ENCODE measurements at regions not wholly inside any gene's neighbourhood (a gene's known extent, or its start where the extent isn't known, plus 50 kb on each side); places are given as distances from the start of the nearest gene placed in this dataset.

DNA sequence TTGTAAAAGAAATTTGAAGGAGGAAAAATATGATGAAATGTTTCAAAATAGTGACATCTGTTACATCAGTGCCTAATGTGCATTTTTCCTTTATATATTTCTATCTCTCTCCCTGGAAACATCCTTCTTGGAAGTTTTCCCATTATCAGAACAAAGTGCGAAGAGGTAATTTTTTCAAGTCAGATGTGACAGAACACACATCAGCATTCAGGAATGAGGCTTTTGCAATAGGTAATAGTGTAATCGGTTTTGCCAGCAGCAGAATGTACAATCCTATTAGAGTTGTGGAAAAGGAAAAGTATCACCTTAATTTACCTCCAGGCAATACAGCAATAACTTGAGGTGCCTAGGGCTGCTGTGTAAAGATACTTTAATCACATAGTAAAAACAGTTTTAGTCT lies 275.8 kb downstream of the FAT3 start:
- DNase-seq = no peak
- Histone ChIP-seq H3K4me3 (ENCODE audit: low read length) (no peak overlapping the region), H3K27me3 (ENCODE audit: control insufficient read depth, insufficient read depth, low read length) (no peaks in the 10 kb centered on the region), H3K9me3 (ENCODE audit: control insufficient read depth, low read depth, low read length) (no peaks in the 10 kb centered on the region), H3K4me1 (ENCODE audit: control insufficient read depth, insufficient read depth, low read length) (no peaks in the 10 kb centered on the region), H3K36me3 (ENCODE audit: control insufficient read depth, insufficient read depth, low read length) (no peaks in the 10 kb centered on the region), H3K27ac (ENCODE audit: low read length) (no peak overlapping the region)
- WGBS (ENCODE audit: insufficient coverage, low lambda C conversion rate) = 100% methylated on average over 1 of the region's 2 CpGs

DNA sequence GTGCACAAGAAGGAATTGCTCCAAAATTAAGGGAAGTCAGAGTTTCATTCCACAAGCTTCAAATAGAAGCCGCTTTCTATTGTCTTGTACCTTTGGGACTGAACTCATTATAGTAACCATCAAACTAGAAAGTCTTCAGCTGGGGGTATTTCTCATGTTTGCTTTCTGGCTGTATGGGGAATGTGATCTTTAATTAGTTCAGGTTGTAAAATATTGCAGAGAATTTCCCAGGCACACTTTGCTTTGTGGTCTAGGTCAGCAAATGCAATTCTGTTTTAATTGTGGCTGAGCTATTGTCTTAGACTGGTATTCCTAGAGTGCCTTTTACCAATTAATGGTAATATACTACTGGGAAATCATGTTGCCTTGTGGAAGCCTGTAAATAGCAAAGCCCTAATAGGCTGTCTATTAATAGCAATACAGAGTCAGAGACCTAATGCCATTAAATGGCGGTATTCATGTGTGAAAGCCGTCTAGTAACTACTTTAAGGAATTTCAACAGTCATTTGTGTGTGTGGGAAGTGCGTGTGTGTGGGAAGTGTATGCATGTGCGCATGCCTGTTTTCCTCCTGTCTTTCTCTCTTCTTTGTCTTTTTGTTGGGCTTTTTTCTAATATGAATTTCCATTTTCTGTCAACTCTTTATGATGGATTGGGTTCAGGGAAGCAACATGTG lies 276.6 kb downstream of the FAT3 start:
- no peaks in the 10 kb centered on the region for H3K4me1 ChIP-seq (ENCODE audit: control insufficient read depth, insufficient read depth, low read length)
- no peaks in the 10 kb centered on the region for H3K9me3 ChIP-seq (ENCODE audit: control insufficient read depth, low read depth, low read length)
- H3K4me3 ChIP-seq (ENCODE audit: low read length) = no peak overlapping the region
- no peaks in the 10 kb centered on the region for H3K36me3 ChIP-seq (ENCODE audit: control insufficient read depth, insufficient read depth, low read length)
- 100% methylated on average over 1 of the region's 5 CpGs for WGBS (ENCODE audit: insufficient coverage, low lambda C conversion rate)
- DNase-seq = no peak
- no peaks in the 10 kb centered on the region for H3K27me3 ChIP-seq (ENCODE audit: control insufficient read depth, insufficient read depth, low read length)
- no peak overlapping the region for H3K27ac ChIP-seq (ENCODE audit: low read length)

DNA sequence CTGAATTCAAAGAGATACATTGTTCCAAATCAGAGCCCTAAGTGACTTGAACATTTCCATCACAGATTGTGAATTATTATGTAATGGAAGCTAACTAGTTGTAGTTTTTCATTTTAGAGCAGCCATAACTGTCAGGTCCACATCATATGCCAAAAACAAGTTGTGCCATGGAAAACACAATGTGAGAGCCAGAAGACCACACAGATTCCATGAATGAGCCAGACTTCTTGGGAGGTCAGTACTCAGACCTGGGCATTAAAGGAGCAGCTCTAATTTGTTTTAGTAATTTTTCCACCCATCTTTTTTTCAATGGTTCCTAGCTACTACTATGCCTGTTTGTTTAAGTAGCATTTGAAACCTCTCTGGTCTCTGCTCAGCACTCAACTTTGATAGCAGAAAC lies 279.4 kb downstream of the FAT3 start:
- no peaks in the 10 kb centered on the region for H3K9me3 ChIP-seq (ENCODE audit: control insufficient read depth, low read depth, low read length)
- H3K27ac ChIP-seq (ENCODE audit: low read length) = no peak overlapping the region
- no peaks in the 10 kb centered on the region for H3K4me1 ChIP-seq (ENCODE audit: control insufficient read depth, insufficient read depth, low read length)
- DNase-seq = no peak
- H3K36me3 ChIP-seq (ENCODE audit: control insufficient read depth, insufficient read depth, low read length) = no peaks in the 10 kb centered on the region
- no peak overlapping the region for H3K4me3 ChIP-seq (ENCODE audit: low read length)
- no peaks in the 10 kb centered on the region for H3K27me3 ChIP-seq (ENCODE audit: control insufficient read depth, insufficient read depth, low read length)

DNA sequence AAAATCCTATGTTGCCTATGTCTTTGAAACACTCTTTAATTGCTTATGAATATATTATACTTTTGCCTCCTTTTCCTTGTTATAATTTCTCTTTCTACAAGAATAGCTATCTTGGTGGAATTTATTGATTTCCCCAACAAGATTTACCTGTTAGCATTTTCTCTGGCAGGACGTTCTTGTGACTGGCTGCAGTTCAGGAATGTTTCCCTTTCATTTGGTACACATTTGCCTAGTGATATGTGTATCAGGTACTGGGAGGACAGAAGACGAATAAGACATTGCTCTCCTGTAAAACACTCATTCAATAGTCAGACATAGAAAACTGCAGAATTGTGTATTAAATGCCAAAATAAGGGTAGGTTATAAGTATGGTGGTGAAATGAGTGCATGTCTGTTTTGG lies 279.9 kb downstream of the FAT3 start:
- Histone ChIP-seq H3K4me1 (ENCODE audit: control insufficient read depth, insufficient read depth, low read length) (no peaks in the 10 kb centered on the region), H3K4me3 (ENCODE audit: low read length) (no peak overlapping the region), H3K27ac (ENCODE audit: low read length) (no peak overlapping the region), H3K9me3 (ENCODE audit: control insufficient read depth, low read depth, low read length) (no peaks in the 10 kb centered on the region), H3K36me3 (ENCODE audit: control insufficient read depth, insufficient read depth, low read length) (no peaks in the 10 kb centered on the region), H3K27me3 (ENCODE audit: control insufficient read depth, insufficient read depth, low read length) (no peaks in the 10 kb centered on the region)
- 57% methylated on average over 1 of the region's 2 CpGs for WGBS (ENCODE audit: insufficient coverage, low lambda C conversion rate)
- no peak for DNase-seq

DNA sequence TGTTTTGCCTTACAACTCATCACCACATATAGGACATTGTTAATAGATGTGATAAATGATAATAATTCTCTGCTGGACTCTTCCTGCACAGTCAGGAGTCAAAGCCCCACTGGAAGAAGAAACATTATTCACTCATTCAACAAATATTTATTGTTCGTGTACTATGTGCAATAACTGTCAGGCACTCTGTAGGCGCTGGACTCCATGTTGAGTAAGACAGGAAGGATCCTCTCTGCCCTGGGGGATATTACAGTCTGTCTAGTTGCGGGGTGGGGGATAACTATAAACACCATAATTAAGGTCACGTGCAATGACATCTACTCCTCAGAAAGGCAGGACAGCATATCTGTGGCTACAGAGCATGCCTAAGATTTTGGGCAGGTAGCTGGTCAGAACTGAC lies 281.1 kb downstream of the FAT3 start:
- H3K4me3 ChIP-seq (ENCODE audit: low read length) = no peak overlapping the region
- WGBS (ENCODE audit: insufficient coverage, low lambda C conversion rate) = no CpG with 5 or more reads among the region's 4 CpGs
- no peaks in the 10 kb centered on the region for H3K9me3 ChIP-seq (ENCODE audit: control insufficient read depth, low read depth, low read length)
- no peaks in the 10 kb centered on the region for H3K27me3 ChIP-seq (ENCODE audit: control insufficient read depth, insufficient read depth, low read length)
- DNase-seq = no peak
- no peaks in the 10 kb centered on the region for H3K4me1 ChIP-seq (ENCODE audit: control insufficient read depth, insufficient read depth, low read length)
- no peak overlapping the region for H3K27ac ChIP-seq (ENCODE audit: low read length)
- no peaks in the 10 kb centered on the region for H3K36me3 ChIP-seq (ENCODE audit: control insufficient read depth, insufficient read depth, low read length)

DNA sequence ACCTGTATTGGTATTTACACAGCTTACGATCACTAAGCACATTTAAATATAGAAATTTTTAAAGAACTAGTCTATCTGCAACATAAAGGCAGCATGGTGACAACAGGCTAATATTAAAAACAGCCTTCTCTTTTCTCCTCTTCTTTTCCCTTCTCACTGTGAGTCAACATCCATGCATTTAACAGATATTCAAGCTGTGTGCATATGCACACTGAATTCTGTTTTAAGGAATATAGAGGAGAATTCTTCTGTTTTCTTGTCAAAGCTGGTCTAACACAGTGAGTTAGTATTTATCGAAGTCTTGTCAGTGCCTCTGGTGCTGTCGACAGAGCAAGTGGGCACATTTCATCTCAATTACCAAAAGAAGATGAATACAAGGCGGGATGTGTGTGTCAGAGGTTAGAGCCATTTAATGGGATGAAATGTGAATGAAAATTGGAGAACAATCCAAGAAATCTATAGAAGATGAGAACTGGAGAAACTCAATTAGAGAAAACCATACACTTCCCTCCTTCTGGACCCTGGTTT lies 282.3 kb downstream of the FAT3 start:
- no CpG with 5 or more reads among the region's 4 CpGs for WGBS (ENCODE audit: insufficient coverage, low lambda C conversion rate)
- H3K36me3 ChIP-seq (ENCODE audit: control insufficient read depth, insufficient read depth, low read length) = no peaks in the 10 kb centered on the region
- no peak overlapping the region for H3K4me3 ChIP-seq (ENCODE audit: low read length)
- no peaks in the 10 kb centered on the region for H3K4me1 ChIP-seq (ENCODE audit: control insufficient read depth, insufficient read depth, low read length)
- H3K27ac ChIP-seq (ENCODE audit: low read length) = no peak overlapping the region
- H3K27me3 ChIP-seq (ENCODE audit: control insufficient read depth, insufficient read depth, low read length) = no peaks in the 10 kb centered on the region
- H3K9me3 ChIP-seq (ENCODE audit: control insufficient read depth, low read depth, low read length) = no peaks in the 10 kb centered on the region
- DNase-seq = no peak

DNA sequence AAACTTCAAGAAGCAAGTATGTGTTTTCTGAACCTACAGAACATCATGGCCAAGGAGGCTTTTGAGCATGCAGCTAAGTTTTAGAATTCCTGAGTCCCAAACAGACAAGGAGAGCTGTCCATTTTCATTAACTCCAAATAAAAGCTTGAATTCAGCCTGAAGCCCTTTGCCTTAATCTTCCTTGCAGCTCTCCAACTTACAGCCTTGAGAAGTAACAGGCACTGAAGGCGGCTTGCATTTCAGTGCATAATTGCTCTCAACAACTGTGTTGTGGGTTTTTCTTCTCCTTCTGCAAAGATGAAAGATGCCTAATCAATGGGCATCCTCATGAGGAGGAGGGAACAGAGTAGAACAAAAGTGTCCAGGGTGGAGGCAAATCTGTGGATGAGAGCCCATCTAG lies 286.0 kb downstream of the FAT3 start:
- H3K27me3 ChIP-seq (ENCODE audit: control insufficient read depth, insufficient read depth, low read length) = no peaks in the 10 kb centered on the region
- no peaks in the 10 kb centered on the region for H3K9me3 ChIP-seq (ENCODE audit: control insufficient read depth, low read depth, low read length)
- no peak overlapping the region for H3K27ac ChIP-seq (ENCODE audit: low read length)
- no peaks in the 10 kb centered on the region for H3K4me1 ChIP-seq (ENCODE audit: control insufficient read depth, insufficient read depth, low read length)
- no peaks in the 10 kb centered on the region for H3K36me3 ChIP-seq (ENCODE audit: control insufficient read depth, insufficient read depth, low read length)
- H3K4me3 ChIP-seq (ENCODE audit: low read length) = no peak overlapping the region
- DNase-seq = no peak
- WGBS (ENCODE audit: insufficient coverage, low lambda C conversion rate) = no CpG with 5 or more reads among the region's 1 CpG

DNA sequence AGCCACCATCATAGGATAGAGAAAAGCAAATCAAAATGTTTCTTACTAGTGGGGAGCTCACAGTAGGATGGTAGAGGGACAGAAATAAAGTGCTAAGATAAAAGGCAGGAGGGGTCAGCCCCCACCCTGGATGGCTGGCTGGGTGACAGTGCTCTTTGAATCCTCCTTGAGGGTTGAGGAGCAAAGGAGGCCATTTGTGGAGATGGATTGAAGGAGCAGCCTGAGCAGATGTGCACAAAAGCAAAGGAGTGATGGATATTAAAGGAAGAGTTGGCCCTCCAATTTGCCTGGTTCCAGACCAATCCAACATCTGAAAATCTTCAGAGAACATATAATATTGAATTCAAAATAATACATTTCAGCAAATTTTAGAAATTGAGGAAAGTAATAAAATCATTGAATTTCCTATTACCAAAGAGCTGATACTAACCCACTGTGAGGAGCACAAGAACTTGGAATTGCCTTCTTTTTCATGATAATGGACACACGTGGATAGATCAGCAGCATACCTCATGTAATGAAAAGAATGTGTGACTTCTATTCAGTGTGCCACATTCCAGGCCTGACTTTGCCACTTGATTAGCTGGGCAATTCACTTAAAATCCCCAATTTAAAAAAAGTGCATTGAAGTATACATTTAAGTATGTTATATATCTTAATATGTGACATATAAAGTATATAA lies 287.0 kb downstream of the FAT3 start:
- no peak for DNase-seq
- Histone ChIP-seq H3K4me3 (ENCODE audit: low read length) (no peak overlapping the region), H3K27ac (ENCODE audit: low read length) (no peak overlapping the region), H3K4me1 (ENCODE audit: control insufficient read depth, insufficient read depth, low read length) (no peaks in the 10 kb centered on the region), H3K36me3 (ENCODE audit: control insufficient read depth, insufficient read depth, low read length) (no peaks in the 10 kb centered on the region), H3K9me3 (ENCODE audit: control insufficient read depth, low read depth, low read length) (no peaks in the 10 kb centered on the region), H3K27me3 (ENCODE audit: control insufficient read depth, insufficient read depth, low read length) (no peaks in the 10 kb centered on the region)
- no CpG with 5 or more reads among the region's 1 CpG for WGBS (ENCODE audit: insufficient coverage, low lambda C conversion rate)

DNA sequence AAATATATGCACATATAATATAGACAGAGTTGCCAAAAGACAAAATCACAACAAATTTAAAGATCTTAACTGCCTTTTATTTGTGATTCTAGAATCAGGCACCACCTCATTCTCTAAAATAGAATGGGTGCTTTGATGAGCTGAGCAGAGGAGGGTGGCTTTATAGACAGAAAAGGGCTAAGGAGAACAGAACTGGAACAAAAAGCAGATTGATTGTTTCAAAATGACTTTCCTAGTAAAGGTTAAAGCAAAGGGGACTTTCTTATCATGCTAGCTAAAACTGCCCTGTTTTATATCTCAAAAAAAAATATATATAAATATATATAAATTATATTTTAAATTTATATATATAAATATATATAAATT lies 287.6 kb downstream of the FAT3 start:
- no peaks in the 10 kb centered on the region for H3K4me1 ChIP-seq (ENCODE audit: control insufficient read depth, insufficient read depth, low read length)
- H3K9me3 ChIP-seq (ENCODE audit: control insufficient read depth, low read depth, low read length) = no peaks in the 10 kb centered on the region
- no peaks in the 10 kb centered on the region for H3K27me3 ChIP-seq (ENCODE audit: control insufficient read depth, insufficient read depth, low read length)
- no peak overlapping the region for H3K4me3 ChIP-seq (ENCODE audit: low read length)
- no peak overlapping the region for H3K27ac ChIP-seq (ENCODE audit: low read length)
- no peak for DNase-seq
- H3K36me3 ChIP-seq (ENCODE audit: control insufficient read depth, insufficient read depth, low read length) = no peaks in the 10 kb centered on the region

DNA sequence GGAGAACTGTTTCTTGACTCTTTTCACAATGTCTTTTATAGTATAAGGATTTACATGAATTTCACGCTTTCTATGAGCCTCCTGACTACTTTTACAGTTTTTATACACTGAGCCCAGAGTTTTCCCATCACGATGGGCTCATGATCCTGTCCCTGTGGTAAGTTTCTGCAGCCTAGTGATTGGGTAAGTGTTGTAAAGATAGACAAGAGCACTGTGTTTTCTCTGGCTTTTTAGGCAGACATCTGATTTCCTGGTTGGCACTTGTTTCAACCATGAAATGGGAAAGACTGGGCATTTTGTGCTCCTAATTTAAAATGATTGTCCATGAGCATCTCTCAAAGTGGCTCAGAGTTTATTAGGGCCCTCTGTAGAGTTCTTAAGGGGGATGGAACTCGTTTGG lies 299.0 kb downstream of the FAT3 start:
- Histone ChIP-seq H3K36me3 (ENCODE audit: control insufficient read depth, insufficient read depth, low read length) (no peaks in the 10 kb centered on the region), H3K4me3 (ENCODE audit: low read length) (no peak overlapping the region), H3K27me3 (ENCODE audit: control insufficient read depth, insufficient read depth, low read length) (no peaks in the 10 kb centered on the region), H3K4me1 (ENCODE audit: control insufficient read depth, insufficient read depth, low read length) (no peaks in the 10 kb centered on the region), H3K27ac (ENCODE audit: low read length) (no peak overlapping the region), H3K9me3 (ENCODE audit: control insufficient read depth, low read depth, low read length) (no peaks in the 10 kb centered on the region)
- 80% methylated on average over 2 of the region's 3 CpGs for WGBS (ENCODE audit: insufficient coverage, low lambda C conversion rate)
- DNase-seq = no peak

DNA sequence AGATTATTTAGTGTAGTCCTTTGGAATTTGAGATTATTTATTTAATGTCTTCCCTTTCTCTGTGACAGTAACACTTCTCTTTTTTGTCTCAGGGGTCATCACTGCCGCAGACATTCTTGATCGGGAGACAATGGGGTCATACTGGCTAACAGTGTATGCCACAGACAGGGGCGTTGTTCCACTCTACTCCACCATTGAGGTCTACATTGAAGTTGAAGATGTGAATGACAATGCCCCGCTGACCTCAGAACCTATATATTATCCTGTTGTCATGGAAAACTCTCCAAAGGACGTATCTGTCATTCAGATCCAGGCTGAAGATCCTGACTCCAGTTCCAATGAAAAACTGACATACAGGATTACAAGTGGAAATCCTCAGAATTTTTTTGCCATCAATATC lies 299.9 kb downstream of the FAT3 start:
- no peak for DNase-seq
- H3K9me3 ChIP-seq (ENCODE audit: control insufficient read depth, low read depth, low read length) = no peaks in the 10 kb centered on the region
- no peaks in the 10 kb centered on the region for H3K27me3 ChIP-seq (ENCODE audit: control insufficient read depth, insufficient read depth, low read length)
- no peaks in the 10 kb centered on the region for H3K36me3 ChIP-seq (ENCODE audit: control insufficient read depth, insufficient read depth, low read length)
- H3K27ac ChIP-seq (ENCODE audit: low read length) = no peak overlapping the region
- no peak overlapping the region for H3K4me3 ChIP-seq (ENCODE audit: low read length)
- WGBS (ENCODE audit: insufficient coverage, low lambda C conversion rate) = 83% methylated on average over 1 of the region's 5 CpGs
- no peaks in the 10 kb centered on the region for H3K4me1 ChIP-seq (ENCODE audit: control insufficient read depth, insufficient read depth, low read length)

Measured in large intestine (tissue), 3 donors.